PC-9 (cell line): ENCODE measurements at regions not wholly inside any gene's neighbourhood (a gene's known extent, or its start where the extent isn't known, plus 50 kb on each side); places are given as distances from the start of the nearest gene placed in this dataset.

Source experiments
- CTCF ChIP-seq: fragments of 200-600 bp; sonication (generic); conservative IDR thresholded peaks from 2 replicates; pipeline ENCODE4 v1.6.1; 2017; ENCODE audit warnings: mixed run types, antibody characterized with exemption, mild to moderate bottlenecking, moderate library complexity
- EZH2 ChIP-seq: fragments of 200-600 bp; sonication (generic); IDR thresholded peaks from 2 replicates; pipeline ENCODE4 v1.8.0; 2017; ENCODE audit warnings: antibody characterized with exemption, low read depth

GRCh38 chr6:113744861-113745260, 112.3 kb upstream of the MARCKS start:
- TF ChIP-seq CTCF (no peak), EZH2 (no peak)
